Mesenchymal stem cell (in vitro differentiated cells and primary cell): ENCODE measurements at regions not wholly inside any gene's neighbourhood (a gene's known extent, or its start where the extent isn't known, plus 50 kb on each side); places are given as distances from the start of the nearest gene placed in this dataset.

Source experiments
- DNase-seq: peaks from one replicate; pipeline ENCODE4 v3.0.0-alpha.2; 2013
- H2AFZ ChIP-seq: one replicate; pipeline ENCODE4 v1.6.1; 2013; ENCODE audit warnings: low read depth, mild to moderate bottlenecking, control low read depth, inconsistent platforms, low read length, moderate library complexity
- H2AK5ac ChIP-seq: 2 replicates; pipeline ENCODE4 v1.6.1; 2013; ENCODE audit warnings: low read length, moderate library complexity, mild to moderate bottlenecking, inconsistent platforms; ENCODE audit not compliant: severe bottlenecking
- H2BK120ac ChIP-seq: one replicate; pipeline ENCODE4 v1.6.1; 2013; ENCODE audit warnings: low read depth, mild to moderate bottlenecking, inconsistent platforms, low read length, moderate library complexity
- H2BK12ac ChIP-seq, 2 experiments: one replicate each; pipeline ENCODE4 v1.6.1; 2013; ENCODE audit warnings: inconsistent platforms in 2 of 2, low read length in 2 of 2, mild to moderate bottlenecking in 2 of 2, moderate library complexity in 2 of 2, control low read depth in 1 of 2
- H2BK15ac ChIP-seq: one replicate; pipeline ENCODE4 v1.6.1; 2013; ENCODE audit warnings: mild to moderate bottlenecking, low read depth, inconsistent platforms; ENCODE audit not compliant: poor library complexity, severe bottlenecking
- H2BK5ac ChIP-seq: 2 replicates; pipeline ENCODE4 v1.6.1; 2013; ENCODE audit warnings: low read depth, mild to moderate bottlenecking, low read length, control low read depth, inconsistent platforms; ENCODE audit not compliant: poor library complexity, severe bottlenecking
- H3K14ac ChIP-seq, 2 experiments: one replicate each; pipeline ENCODE4 v1.6.1; 2013; ENCODE audit warnings: inconsistent platforms in 2 of 2, low read length in 2 of 2, control low read depth in 1 of 2, mild to moderate bottlenecking in 1 of 2, moderate library complexity in 1 of 2
- H3K18ac ChIP-seq, 2 experiments: one replicate each; pipeline ENCODE4 v1.6.1; 2013; ENCODE audit warnings: inconsistent platforms in 2 of 2, low read length in 2 of 2, control low read depth in 1 of 2, low read depth in 1 of 2, mild to moderate bottlenecking in 1 of 2
- H3K23ac ChIP-seq, 2 experiments: one replicate each; pipeline ENCODE4 v1.6.1; 2013; ENCODE audit warnings: inconsistent platforms in 2 of 2, low read length in 2 of 2, mild to moderate bottlenecking in 2 of 2, moderate library complexity in 2 of 2, control low read depth in 1 of 2
- H3K27ac ChIP-seq: 2 replicates; pipeline ENCODE4 v1.5.1; 2013; ENCODE audit warnings: mild to moderate bottlenecking, moderate library complexity, low read length, control low read depth, inconsistent platforms; ENCODE audit not compliant: poor library complexity, severe bottlenecking
- H3K27me3 ChIP-seq, 2 experiments: 2 replicates each; pipeline versions ENCODE4 v1.6.1 to v1.7.0; 2013; ENCODE audit warnings: low read length in 2 of 2, mild to moderate bottlenecking in 2 of 2, moderate library complexity in 2 of 2, control low read depth in 1 of 2, inconsistent platforms in 1 of 2; ENCODE audit not compliant: control insufficient read depth in 1 of 2, insufficient read depth in 1 of 2
- H3K36me3 ChIP-seq, 2 experiments: 2 replicates each; pipeline versions ENCODE4 v1.6.1 to v1.7.0; 2013; ENCODE audit warnings: low read length in 2 of 2, control low read depth in 1 of 2, inconsistent platforms in 1 of 2, low read depth in 1 of 2, mild to moderate bottlenecking in 1 of 2; ENCODE audit not compliant: insufficient read depth in 2 of 2, control insufficient read depth in 1 of 2
- H3K4ac ChIP-seq, 2 experiments: one replicate each; pipeline ENCODE4 v1.6.1; 2013; ENCODE audit warnings: inconsistent platforms in 2 of 2, low read length in 2 of 2, mild to moderate bottlenecking in 2 of 2, moderate library complexity in 2 of 2, control low read depth in 1 of 2, low read depth in 1 of 2
- H3K4me1 ChIP-seq: 2 replicates; pipeline ENCODE4 v1.6.1; 2013; ENCODE audit warnings: low read depth, low read length, control low read depth; ENCODE audit not compliant: control insufficient read depth, insufficient read depth
- H3K4me2 ChIP-seq: 2 replicates; pipeline ENCODE4 v1.6.1; 2013; ENCODE audit warnings: low read length, mild to moderate bottlenecking, inconsistent platforms; ENCODE audit not compliant: poor library complexity, severe bottlenecking
- H3K4me3 ChIP-seq, 2 experiments: 2 replicates each; pipeline versions ENCODE4 v1.5.1 to v1.7.0; 2013; ENCODE audit warnings: low read length in 2 of 2, mild to moderate bottlenecking in 2 of 2, control low read depth in 1 of 2, low read depth in 1 of 2; ENCODE audit not compliant: insufficient read depth in 1 of 2
- H3K79me1 ChIP-seq: replicated peaks from 2 replicates; pipeline ENCODE4 v1.6.1; 2013; ENCODE audit warnings: mild to moderate bottlenecking, control low read depth, low read length, inconsistent platforms; ENCODE audit not compliant: poor library complexity, severe bottlenecking
- H3K9ac ChIP-seq: 2 replicates; pipeline ENCODE4 v1.7.0; 2013; ENCODE audit warnings: mild to moderate bottlenecking, low read length, moderate library complexity
- H3K9me3 ChIP-seq: 2 replicates; pipeline ENCODE4 v1.7.0; 2013; ENCODE audit warnings: mild to moderate bottlenecking, low read length; ENCODE audit not compliant: control insufficient read depth
- H4K8ac ChIP-seq: one replicate; pipeline ENCODE4 v1.6.1; 2013; ENCODE audit warnings: inconsistent platforms, mild to moderate bottlenecking, low read length, moderate library complexity
- H4K91ac ChIP-seq: one replicate; pipeline ENCODE4 v1.6.1; 2013; ENCODE audit warnings: mild to moderate bottlenecking, low read length, inconsistent platforms
- WGBS: methylation state at CpG from one replicate; pipeline ENCODE4 v1.1.7; 2013; ENCODE audit warnings: mixed read lengths; 5-methylcytosine and 5-hydroxymethylcytosine counted together

GRCh38 chr12:76611533-76611932, 52.0 kb upstream of the OSBPL8 start:
- H2BK120ac ChIP-seq = no peak overlapping the region

GRCh38 chr12:76614364-76614763, 54.8 kb upstream of the OSBPL8 start:
- H3K27ac ChIP-seq = no peak overlapping the region
- no peaks in the 10 kb centered on the region for H3K4me1 ChIP-seq
- H4K8ac ChIP-seq = no peak overlapping the region
- no peak overlapping the region for H3K4ac ChIP-seq
- H2BK5ac ChIP-seq = no peak overlapping the region
- H2BK12ac ChIP-seq = no peak overlapping the region
- H3K9me3 ChIP-seq = no peaks in the 10 kb centered on the region
- no peak for DNase-seq
- H3K9ac ChIP-seq = no peak overlapping the region
- H3K14ac ChIP-seq = no peak overlapping the region
- H2AK5ac ChIP-seq = no peak overlapping the region
- no peak overlapping the region for H3K4me3 ChIP-seq
- H2BK120ac ChIP-seq = no peak overlapping the region
- H3K18ac ChIP-seq = no peak overlapping the region
- no peak overlapping the region for H4K91ac ChIP-seq
- no peaks in the 10 kb centered on the region for H3K79me1 ChIP-seq
- no peak overlapping the region for H3K4me2 ChIP-seq
- no peak overlapping the region for H2AFZ ChIP-seq
- no peaks in the 10 kb centered on the region for H3K27me3 ChIP-seq
- H3K23ac ChIP-seq = no peak overlapping the region
- H3K36me3 ChIP-seq = no peaks in the 10 kb centered on the region
- no peak overlapping the region for H2BK15ac ChIP-seq
- 78% methylated on average over 2 of the region's 2 CpGs for WGBS

More at GRCh38 chr12:76611533-76611932, 52.0 kb upstream of the OSBPL8 start:
- Histone ChIP-seq H4K91ac (no peak overlapping the region), H3K23ac (no peak overlapping the region), H3K9ac (peak overlapping the region; percentile 57), H3K4me3 (no peak overlapping the region), H3K9me3 (no peaks in the 10 kb centered on the region), H3K4me2 (no peak overlapping the region), H2BK5ac (no peak overlapping the region), H3K27me3 (no peaks in the 10 kb centered on the region), H3K79me1 (no peaks in the 10 kb centered on the region), H2BK15ac (no peak overlapping the region), H3K27ac (no peak overlapping the region), H3K36me3 (no peaks in the 10 kb centered on the region), H3K4me1 (no peaks in the 10 kb centered on the region), H3K18ac (no peak overlapping the region), H3K14ac (no peak overlapping the region), H2AFZ (no peak overlapping the region), H4K8ac (no peak overlapping the region), H2BK12ac (no peak overlapping the region), H2AK5ac (no peak overlapping the region), H3K4ac (no peak overlapping the region)
- peak; percentile 82 for DNase-seq
- WGBS = 79% methylated on average over 2 of the region's 2 CpGs

GRCh38 chr12:76618031-76618430, 58.5 kb upstream of the OSBPL8 start:
- WGBS = 83% methylated on average over 5 of the region's 6 CpGs
- Histone ChIP-seq H4K8ac (no peak overlapping the region), H2AK5ac (no peak overlapping the region)

GRCh38 chr12:76621582-76622024, 62.0 kb upstream of the OSBPL8 start:
- H4K91ac ChIP-seq = no peak overlapping the region
- no peak overlapping the region for H2AFZ ChIP-seq
- no peak overlapping the region for H3K14ac ChIP-seq
- H3K27ac ChIP-seq = no peak overlapping the region
- no peak overlapping the region for H2AK5ac ChIP-seq
- H3K9me3 ChIP-seq = no peaks in the 10 kb centered on the region
- no peak overlapping the region for H3K4me2 ChIP-seq
- H3K4ac ChIP-seq = no peak overlapping the region
- H2BK5ac ChIP-seq = no peak overlapping the region
- no peaks in the 10 kb centered on the region for H3K36me3 ChIP-seq
- no peak overlapping the region for H2BK120ac ChIP-seq
- DNase-seq = peak; percentile 67
- no peaks in the 10 kb centered on the region for H3K27me3 ChIP-seq
- no peak overlapping the region for H4K8ac ChIP-seq
- no peaks in the 10 kb centered on the region for H3K79me1 ChIP-seq
- H2BK15ac ChIP-seq = no peak overlapping the region
- H3K4me1 ChIP-seq = peaks cover 2% of the 10 kb centered on the region
- WGBS = 28% methylated on average over 1 of the region's 1 CpG
- no peak overlapping the region for H3K18ac ChIP-seq
- H2BK12ac ChIP-seq = no peak overlapping the region
- no peak overlapping the region for H3K23ac ChIP-seq
- H3K4me3 ChIP-seq = no peak overlapping the region
- H3K9ac ChIP-seq = no peak overlapping the region

More at GRCh38 chr12:76618031-76618430, 58.5 kb upstream of the OSBPL8 start:
- Histone ChIP-seq H2BK5ac (no peak overlapping the region), H3K79me1 (no peaks in the 10 kb centered on the region), H3K14ac (no peak overlapping the region), H3K27ac (no peak overlapping the region), H3K4ac (no peak overlapping the region), H4K91ac (no peak overlapping the region), H3K4me3 (no peak overlapping the region), H3K9ac (no peak overlapping the region), H2BK120ac (no peak overlapping the region), H3K27me3 (no peaks in the 10 kb centered on the region), H3K4me2 (no peak overlapping the region), H3K4me1 (no peaks in the 10 kb centered on the region), H3K23ac (no peak overlapping the region), H3K9me3 (no peaks in the 10 kb centered on the region), H2AFZ (no peak overlapping the region), H3K36me3 (no peaks in the 10 kb centered on the region), H3K18ac (no peak overlapping the region), H2BK15ac (no peak overlapping the region), H2BK12ac (no peak overlapping the region)
- DNase-seq = no peak
